Breast epithelium (tissue), 3 donors: ENCODE measurements at regions not wholly inside any gene's neighbourhood (a gene's known extent, or its start where the extent isn't known, plus 50 kb on each side); places are given as distances from the start of the nearest gene placed in this dataset.

Source experiments
- CTCF ChIP-seq, 3 donors: fragments of 450-650 bp; IDR thresholded peaks; one replicate each; pipeline ENCODE4 v1.5.1; 2016 to 2017; ENCODE audit warnings: antibody characterized with exemption in 3 of 3, mild to moderate bottlenecking in 3 of 3, moderate library complexity in 3 of 3
- POLR2A ChIP-seq: fragments of 450-650 bp; IDR thresholded peaks from one replicate; pipeline ENCODE4 v1.6.1; 2016; ENCODE audit warnings: antibody characterized with exemption, mild to moderate bottlenecking, moderate library complexity

- TF ChIP-seq CTCF (IDR thresholded peaks at IDR 0.05) (no peak), POLR2A (no peak)
Observed at GRCh38 chr20:39504710-39505094, 542.6 kb downstream of the DHX35 start.
